HG03025 (cell line): ENCODE measurements at regions not wholly inside any gene's neighbourhood (a gene's known extent, or its start where the extent isn't known, plus 50 kb on each side); places are given as distances from the start of the nearest gene placed in this dataset.

ENCODE experiments used
- ATAC-seq: cut with Tn5 transposase; IDR thresholded peaks from one replicate; pipeline ENCODE4 v1.9.1; 2021; ENCODE audit warnings: mild to moderate bottlenecking, moderate library complexity; ENCODE audit not compliant: unreplicated experiment, low FRiP score

DNA sequence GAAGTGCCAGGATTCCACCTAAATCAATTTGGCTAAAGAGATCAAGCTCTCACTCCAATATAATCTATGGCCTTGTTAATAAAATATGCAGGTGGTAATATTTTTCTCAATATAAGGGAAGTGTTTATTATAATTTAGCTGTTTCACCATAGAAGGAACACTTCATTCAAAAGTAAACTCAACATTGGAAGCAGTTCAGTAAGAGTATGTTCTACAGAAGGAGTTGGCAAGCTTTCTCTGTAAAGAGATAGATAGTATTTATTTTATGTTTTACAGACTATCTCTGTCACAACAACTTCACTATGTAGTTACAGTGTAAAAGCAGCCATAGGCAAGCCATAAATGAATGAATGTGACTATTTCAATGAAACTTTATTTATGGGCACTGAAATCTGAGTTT, 313.6 kb upstream of the ANO3 start:
- no peak for ATAC-seq

DNA sequence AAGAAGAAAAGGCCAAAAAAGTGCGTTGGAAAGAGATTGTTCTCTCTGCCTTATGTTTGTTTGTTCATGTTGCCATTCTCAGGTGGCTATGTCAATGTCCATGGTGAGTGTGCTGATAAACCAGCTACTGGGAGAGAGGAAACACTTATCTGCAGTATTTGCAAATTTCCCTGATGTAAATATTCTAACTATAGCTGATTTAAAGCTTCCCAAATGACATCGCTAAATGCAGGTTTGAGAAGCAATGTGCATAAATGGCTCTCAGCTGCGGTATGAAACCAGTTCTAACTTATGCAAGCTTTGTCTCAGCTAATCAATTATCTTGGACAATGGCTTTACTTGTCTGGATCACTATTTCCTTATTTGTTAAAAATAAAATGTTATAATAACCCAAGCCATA, 312.5 kb upstream of the ANO3 start:
- ATAC-seq = no peak

- no peak for ATAC-seq
Measured at GRCh38 chr11:26021017-26021416, 310.9 kb upstream of the ANO3 start.

DNA sequence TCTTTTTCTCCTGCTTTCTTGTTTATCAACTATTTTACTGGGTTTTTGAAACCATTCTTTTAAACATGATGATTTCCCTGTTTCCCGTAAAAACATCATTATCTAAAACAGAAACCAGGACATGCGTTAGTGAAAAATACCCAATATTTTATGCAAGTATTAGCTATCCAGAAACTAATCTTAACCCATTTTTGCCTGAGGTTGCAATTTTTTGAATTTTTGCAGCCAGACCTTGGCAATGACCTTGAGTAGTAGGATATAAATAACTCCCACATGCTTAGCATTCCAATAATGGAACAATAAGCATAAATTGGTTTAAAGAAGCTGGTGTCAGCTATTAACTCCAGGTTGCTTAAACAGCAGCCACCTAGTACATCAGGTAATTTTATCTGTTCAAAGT, 308.9 kb upstream of the ANO3 start:
- ATAC-seq = no peak

DNA sequence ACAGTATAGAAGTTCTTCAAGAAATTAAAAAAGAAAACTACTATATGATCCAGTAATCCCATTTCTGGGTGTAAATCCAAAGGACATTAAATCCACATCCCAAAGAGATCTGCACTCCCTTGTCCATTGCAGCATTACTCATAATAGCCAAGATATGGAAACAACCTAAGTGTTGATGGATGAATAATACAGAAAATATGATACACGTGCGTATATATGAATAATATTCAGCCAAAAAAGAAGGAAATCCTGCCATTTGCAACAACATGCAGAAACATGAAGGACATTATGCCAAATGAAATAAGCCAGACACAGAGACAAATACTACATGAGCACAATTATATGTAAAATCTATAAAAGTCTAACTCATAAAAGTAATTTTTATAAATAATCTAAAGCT, 306.3 kb upstream of the ANO3 start:
- ATAC-seq = no peak

DNA sequence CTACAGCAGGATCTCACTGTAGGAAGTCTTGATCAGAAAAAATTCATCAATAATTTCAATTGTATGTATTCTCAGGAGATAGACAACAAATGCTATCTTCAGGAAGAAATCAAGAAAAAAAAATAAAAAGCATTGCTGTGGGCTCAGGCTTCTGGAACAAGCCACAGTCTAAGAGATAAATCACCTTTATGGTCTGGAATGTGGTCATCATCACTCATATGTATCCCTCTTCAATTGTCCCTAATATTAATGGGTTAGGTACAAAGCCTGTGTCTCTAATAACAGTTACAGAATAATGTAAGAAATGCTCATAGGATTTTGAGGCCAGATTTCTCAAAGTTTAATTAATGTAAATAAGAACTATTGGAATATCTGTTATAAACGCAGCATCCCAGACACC, 305.9 kb upstream of the ANO3 start:
- ATAC-seq = no peak

DNA sequence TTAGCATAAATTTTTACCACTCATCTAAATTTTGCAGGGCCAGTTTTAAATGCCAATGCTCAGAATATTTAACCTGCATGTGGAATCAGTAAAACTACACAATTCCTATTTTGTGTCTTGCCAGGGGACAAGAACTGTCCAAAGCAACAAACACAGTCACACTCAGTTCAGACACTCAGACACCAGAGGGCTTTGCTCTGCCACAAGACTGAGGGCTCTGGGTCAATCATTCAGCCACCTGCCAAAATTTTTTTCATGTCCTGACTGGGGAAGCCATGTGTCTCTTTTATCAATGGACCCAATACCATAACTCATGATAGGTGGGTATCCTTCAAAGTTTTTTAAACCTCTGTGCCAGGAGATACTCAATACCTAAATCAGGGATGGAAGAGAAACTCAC, 304.0 kb upstream of the ANO3 start:
- ATAC-seq = peak; percentile 59

- ATAC-seq = no peak
Measured at GRCh38 chr11:26028393-26028911, 303.5 kb upstream of the ANO3 start.

GRCh38 chr11:26030399-26030798, 301.5 kb upstream of the ANO3 start:
- no peak for ATAC-seq

DNA sequence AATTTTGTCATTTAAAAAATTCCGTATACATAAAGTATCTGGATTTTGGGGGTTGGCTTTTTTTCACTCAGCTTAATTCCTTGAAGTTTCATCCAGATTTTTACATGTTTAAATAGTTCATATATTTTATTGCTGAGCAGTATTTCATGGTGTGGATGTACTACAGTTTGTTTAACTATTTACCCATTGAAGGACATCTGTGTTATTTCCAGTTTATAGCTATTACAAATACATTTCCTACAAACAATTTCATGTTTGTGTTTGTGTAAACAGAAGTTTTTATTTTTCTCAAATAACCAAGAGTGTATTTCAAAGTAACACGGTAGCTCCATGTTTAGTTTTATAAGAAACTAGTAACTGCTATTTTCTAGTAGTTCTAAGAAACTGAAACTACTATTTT, 299.7 kb upstream of the ANO3 start:
- no peak for ATAC-seq

DNA sequence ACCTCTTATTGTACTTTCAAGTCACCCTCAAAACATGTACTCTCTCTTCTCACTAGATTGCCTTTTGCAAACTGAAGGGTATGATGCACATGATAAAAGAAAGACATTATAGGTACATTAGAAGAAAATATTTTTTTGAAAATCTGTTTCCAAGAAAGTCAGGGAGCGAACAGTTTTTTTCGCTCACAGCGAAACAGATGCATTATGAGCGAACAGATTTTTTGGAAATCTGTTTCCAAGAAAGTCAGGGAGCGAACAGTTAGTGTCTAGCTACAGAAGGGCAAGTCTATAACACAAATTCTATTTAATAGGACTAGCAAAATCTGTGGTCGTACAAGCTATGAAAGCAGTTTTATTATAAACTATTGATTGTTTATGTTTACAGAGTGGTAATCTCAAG, 296.2 kb upstream of the ANO3 start:
- ATAC-seq = no peak

GRCh38 chr11:26037716-26038115, 294.2 kb upstream of the ANO3 start:
- no peak for ATAC-seq

- no peak for ATAC-seq
Measured at GRCh38 chr11:26040339-26040738, 291.6 kb upstream of the ANO3 start.

GRCh38 chr11:26042113-26042512, 289.8 kb upstream of the ANO3 start:
- ATAC-seq = no peak

DNA sequence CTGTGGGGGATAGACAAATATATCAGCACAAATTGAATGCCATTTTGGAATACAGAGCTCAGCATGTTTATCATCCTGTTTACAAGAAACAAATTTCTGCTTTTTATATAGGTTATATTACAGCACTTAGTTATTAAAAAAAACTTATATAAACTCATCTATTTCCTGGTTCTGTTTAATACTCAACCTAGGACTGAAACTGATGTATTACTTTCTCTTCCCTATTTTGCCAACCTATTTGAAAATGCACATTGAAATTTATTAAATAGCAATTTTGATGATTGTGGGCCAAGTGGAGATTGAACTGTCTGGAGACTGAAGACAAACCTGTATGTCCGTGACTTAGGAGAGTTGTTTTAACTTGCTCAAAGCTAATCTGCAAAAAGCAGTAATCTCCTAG, 288.3 kb upstream of the ANO3 start:
- ATAC-seq = peak; percentile 82

DNA sequence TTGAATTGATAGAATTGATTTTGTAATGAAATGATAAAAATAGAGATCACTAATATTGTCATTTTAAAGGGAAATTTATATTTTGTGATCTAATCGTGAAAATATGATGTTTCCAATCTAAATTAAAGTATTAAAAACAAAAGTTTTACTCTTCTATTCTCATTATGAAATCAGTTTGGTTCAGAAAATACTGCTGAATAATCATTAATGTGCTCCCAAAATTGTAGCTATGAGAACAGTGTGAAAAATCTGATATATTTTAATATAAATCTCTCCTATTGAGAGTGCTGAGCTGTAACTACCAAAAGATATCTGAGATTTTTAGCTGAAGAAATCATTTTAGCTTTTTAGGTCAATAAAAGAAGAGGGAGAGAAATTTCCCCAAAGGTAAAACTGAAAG, 287.5 kb upstream of the ANO3 start:
- ATAC-seq = no peak

DNA sequence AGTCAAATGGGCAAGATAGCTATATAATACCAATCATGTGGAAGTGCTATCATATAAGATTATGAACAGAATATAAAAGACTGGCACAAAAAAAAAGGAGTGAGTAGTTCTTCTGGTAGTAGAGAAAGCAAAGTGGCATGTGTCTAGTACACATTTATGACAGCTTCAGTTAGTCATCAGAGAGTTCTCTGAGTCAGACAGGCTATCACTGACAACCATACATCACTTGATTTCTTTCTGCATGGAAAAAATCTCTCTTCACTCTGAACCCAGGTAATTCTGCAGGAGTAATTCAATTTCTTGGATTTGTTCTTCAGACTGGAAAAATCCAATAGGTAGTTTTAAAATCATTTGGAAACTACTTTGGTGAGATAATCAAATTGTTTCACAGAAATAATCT, 286.8 kb upstream of the ANO3 start:
- no peak for ATAC-seq

- no peak for ATAC-seq
Measured at GRCh38 chr11:26048271-26048670, 283.7 kb upstream of the ANO3 start.

DNA sequence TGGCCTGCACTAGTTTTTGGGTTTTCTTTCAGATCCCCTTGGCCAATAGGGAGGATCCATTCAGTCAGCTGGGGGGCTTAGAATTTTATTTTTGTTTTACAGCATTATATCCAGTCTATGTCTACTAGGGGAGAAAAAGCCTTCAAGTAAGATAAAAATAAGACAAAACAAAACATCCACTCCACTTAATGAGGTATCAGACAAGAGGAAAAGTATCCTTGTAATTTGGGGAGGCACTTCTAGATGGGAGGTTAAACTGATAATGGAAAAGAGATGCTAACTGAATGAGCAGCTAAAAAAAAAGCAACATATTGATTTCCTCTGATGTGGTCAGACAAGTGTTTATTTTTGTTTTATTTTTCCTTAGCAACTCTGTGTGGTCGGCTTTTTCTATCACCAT, 278.0 kb upstream of the ANO3 start:
- ATAC-seq = no peak

DNA sequence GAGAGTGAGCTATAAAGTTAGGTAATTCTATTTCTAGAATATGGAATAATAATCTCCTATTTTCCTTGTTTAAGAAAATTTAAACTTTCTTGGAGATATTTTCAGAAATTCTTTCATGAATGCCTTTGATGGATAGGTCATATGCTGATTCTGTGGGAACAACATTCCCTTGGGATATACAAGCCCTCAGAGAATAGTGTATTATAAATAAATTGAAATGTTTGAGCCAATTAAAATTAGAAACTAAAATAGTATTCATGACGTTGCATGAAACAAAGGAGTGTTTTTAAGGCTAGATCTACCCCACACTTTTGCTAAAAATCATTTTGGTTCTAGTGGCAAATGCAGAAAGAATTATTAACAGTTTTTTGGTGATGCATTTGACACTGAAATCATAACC, 269.3 kb upstream of the ANO3 start:
- no peak for ATAC-seq

- ATAC-seq = no peak
Measured at GRCh38 chr11:26063915-26064314, 268.0 kb upstream of the ANO3 start.

- no peak for ATAC-seq
Measured at GRCh38 chr11:26065944-26066343, 266.0 kb upstream of the ANO3 start.

DNA sequence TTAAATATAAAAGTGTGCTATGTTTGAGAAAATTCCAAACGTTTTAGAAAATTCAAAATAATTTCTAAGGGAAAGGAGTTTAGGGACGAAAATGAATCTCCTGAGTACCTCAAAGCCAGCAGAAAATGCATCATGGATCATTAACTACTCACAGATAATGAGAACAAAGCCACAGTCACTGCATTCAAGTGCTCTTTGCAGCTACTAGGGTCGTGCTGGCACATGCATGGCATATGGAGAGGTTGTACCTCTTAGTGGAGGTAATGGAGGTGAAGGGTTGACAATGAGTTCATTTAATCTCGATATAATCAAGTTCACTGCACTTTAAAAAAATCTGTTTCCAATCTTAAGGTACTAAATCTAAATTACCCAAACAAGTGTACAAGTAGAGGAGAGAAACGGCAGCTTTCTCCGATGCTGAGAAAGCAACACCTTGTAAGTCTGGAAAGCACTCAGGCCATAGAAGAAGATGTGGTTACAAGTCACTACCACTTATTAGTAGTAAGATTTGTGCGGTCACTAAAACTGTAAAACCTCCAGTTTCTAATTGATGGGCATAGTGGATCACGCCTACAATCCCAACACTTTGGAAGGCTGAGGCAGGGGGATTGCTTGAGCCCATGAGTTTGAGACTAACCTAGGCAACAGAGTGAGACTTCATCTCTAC, 261.1 kb upstream of the ANO3 start:
- ATAC-seq = no peak
